Transverse colon (tissue), 4 donors: ENCODE measurements at regions not wholly inside any gene's neighbourhood (a gene's known extent, or its start where the extent isn't known, plus 50 kb on each side); places are given as distances from the start of the nearest gene placed in this dataset.

Experiments
- DNase-seq: peaks from one replicate; pipeline ENCODE4 v3.0.0-alpha.2; 2019
- H3K27ac ChIP-seq, 4 donors: fragments of 200-600 bp; sonication (generic); 2 replicates each; pipeline ENCODE4 v1.5.1; 2016 to 2018; ENCODE audit warnings: inconsistent platforms in 4 of 4
- H3K27me3 ChIP-seq: fragments of 200-600 bp; sonication (generic); 2 replicates; pipeline ENCODE4 v1.5.1; 2017; ENCODE audit warnings: inconsistent platforms
- H3K36me3 ChIP-seq, 4 donors: fragments of 200-600 bp; sonication (generic); 2 replicates each; pipeline ENCODE4 v1.5.1; 2017 to 2019; ENCODE audit warnings: inconsistent platforms in 4 of 4
- H3K4me1 ChIP-seq, 4 donors: fragments of 200-600 bp; sonication (generic); 2 replicates each; pipeline ENCODE4 v1.5.1; 2017 to 2020; ENCODE audit warnings: inconsistent platforms in 4 of 4
- H3K4me3 ChIP-seq, 4 donors: fragments of 200-600 bp; sonication (generic); 1 replicate in 1 of 4; 2 replicates in 3 of 4; pipeline versions ENCODE4 v1.5.1 to v1.6.1; 2017 to 2019; ENCODE audit warnings: inconsistent platforms in 4 of 4
- H3K9me3 ChIP-seq, 2 donors: fragments of 200-600 bp; sonication (generic); 2 replicates each; pipeline ENCODE4 v1.5.1; 2017 to 2019; ENCODE audit warnings: inconsistent platforms in 2 of 2
- CTCF ChIP-seq, 5 experiments: fragments of 200-600 bp in 3 of 5; fragments of 450-650 bp in 2 of 5; sonication (generic) in 3 of 5; IDR thresholded peaks; 1 replicate in 2 of 5; 2 replicates in 3 of 5; pipeline ENCODE4 v1.5.1; 2016 to 2017; ENCODE audit warnings: antibody characterized with exemption in 5 of 5, inconsistent platforms in 3 of 5, mild to moderate bottlenecking in 2 of 5, moderate library complexity in 1 of 5
- EP300 ChIP-seq: sonication (generic); formaldehyde crosslinking; IDR thresholded peaks from one replicate; pipeline ENCODE4 v1.6.1; 2017; ENCODE audit warnings: antibody characterized with exemption, low read depth
- POLR2A ChIP-seq: fragments of 450-650 bp; IDR thresholded peaks from one replicate; pipeline ENCODE4 v1.6.1; 2016; ENCODE audit warnings: antibody characterized with exemption, mild to moderate bottlenecking, moderate library complexity
- POLR2AphosphoS5 ChIP-seq, 3 donors: sonication (generic); formaldehyde crosslinking; IDR thresholded peaks; one replicate each; pipeline ENCODE4 v1.6.1; 2016; ENCODE audit warnings: antibody characterized with exemption in 3 of 3
- WGBS, 2 donors: methylation state at CpG; one replicate each; pipeline ENCODE4 v1.1.5; 2018; ENCODE audit warnings: low coverage in 1 of 2; 5-methylcytosine and 5-hydroxymethylcytosine counted together
- in situ Hi-C, 4 donors: fragments of 200-750 bp; cut with MboI; loops; one replicate each; pipeline versions ENCODE4 v1.15.0 to v1.15.1; 2017; ENCODE audit warnings: low sequenced_read_pairs in 3 of 4, low pct_ligation_motif_present in 1 of 4, low pct_unique_long_range_greater_than_20kb in 1 of 4
- intact Hi-C: fragments of 100-400 bp; cut with DNase I; formaldehyde crosslinking; loops from one replicate; pipeline ENCODE4 v1.15.1; 2023; ENCODE audit warnings: low total_unique reads

GRCh38 chr4:79211490-79211889, 114.4 kb downstream of the NAA11 start:
- H3K9me3 ChIP-seq: peaks cover 0 to 4% of the 10 kb centered on the region in 2 donors
- intact Hi-C loops: no loop called here
- H3K4me3 ChIP-seq: no peak overlapping the region
- 82 to 91% methylated on average over 1 to 3 of the region's 3 CpGs for WGBS, 2 donors
- DNase-seq: no peak
- TF ChIP-seq POLR2A (no peak), POLR2AphosphoS5 (IDR thresholded peaks at IDR 0.05) (no peak), CTCF (IDR thresholded peaks at IDR 0.05) (no peak), EP300 (no peak)
- in situ Hi-C loops: no loop called here
- no peaks in the 10 kb centered on the region for H3K27me3 ChIP-seq
- H3K27ac ChIP-seq: no peak overlapping the region
- H3K4me1 ChIP-seq: peaks cover 0 to 22% (median 16%) of the 10 kb centered on the region in 4 donors
- H3K36me3 ChIP-seq: no peaks in the 10 kb centered on the region

- Histone ChIP-seq H3K4me1 (peaks cover 0 to 22% (median 16%) of the 10 kb centered on the region in 4 donors), H3K4me3 (no peak overlapping the region), H3K36me3 (no peaks in the 10 kb centered on the region), H3K27ac (peak overlapping the region in 3 of 4 donors; percentile 23 to 62 (median 38)), H3K9me3 (peaks cover 0 to 11% of the 10 kb centered on the region in 2 donors), H3K27me3 (no peaks in the 10 kb centered on the region)
- in situ Hi-C loops (no loop called here), intact Hi-C loops (no loop called here)
- no peak for TF ChIP-seq POLR2AphosphoS5 (IDR thresholded peaks at IDR 0.05)
- no peak for TF ChIP-seq EP300
- no peak for TF ChIP-seq CTCF (IDR thresholded peaks at IDR 0.05)
- TF ChIP-seq POLR2A: no peak
- no peak for DNase-seq
- WGBS, 2 donors: 87 to 90% methylated on average over 6 to 7 of the region's 7 CpGs
Observed at GRCh38 chr4:79210636-79211049, 115.2 kb downstream of the NAA11 start.

GRCh38 chr4:79209822-79210635, 115.8 kb downstream of the NAA11 start:
- Histone ChIP-seq H3K4me1 (peaks cover 0 to 22% (median 16%) of the 10 kb centered on the region in 4 donors), H3K4me3 (no peak overlapping the region), H3K27ac (peak overlapping the region in 3 of 4 donors; percentile 23 to 62 (median 38)), H3K36me3 (no peaks in the 10 kb centered on the region), H3K9me3 (peaks cover 0 to 13% of the 10 kb centered on the region in 2 donors), H3K27me3 (no peaks in the 10 kb centered on the region)
- peak; percentile 67 for DNase-seq
- TF ChIP-seq EP300: peak; percentile 83
- TF ChIP-seq POLR2AphosphoS5 (IDR thresholded peaks at IDR 0.05): peak in 1 of 3 donors; percentile 14
- no peak for TF ChIP-seq CTCF (IDR thresholded peaks at IDR 0.05)
- TF ChIP-seq POLR2A: no peak
- WGBS, 2 donors: 56 to 59% methylated on average over 14 of the region's 14 CpGs
- intact Hi-C loops (no loop called here), in situ Hi-C loops (no loop called here)

GRCh38 chr4:79209081-79209480, 116.8 kb downstream of the NAA11 start:
- H3K4me1 ChIP-seq: peaks cover 0 to 22% (median 16%) of the 10 kb centered on the region in 4 donors
- no peaks in the 10 kb centered on the region for H3K36me3 ChIP-seq
- no peaks in the 10 kb centered on the region for H3K27me3 ChIP-seq
- H3K9me3 ChIP-seq: peaks cover 0 to 13% of the 10 kb centered on the region in 2 donors
- TF ChIP-seq EP300: no peak
- TF ChIP-seq POLR2A: no peak
- TF ChIP-seq CTCF (IDR thresholded peaks at IDR 0.05): no peak
- TF ChIP-seq POLR2AphosphoS5 (IDR thresholded peaks at IDR 0.05): no peak
- peak overlapping the region in 1 of 4 donors; percentile 38 for H3K27ac ChIP-seq
- 68 to 75% methylated on average over 2 to 3 of the region's 3 CpGs for WGBS, 2 donors
- intact Hi-C loops: no loop called here
- DNase-seq: no peak
- no peak overlapping the region for H3K4me3 ChIP-seq
- in situ Hi-C loops: no loop called here
